Activated T-cell treated with anti-CD3 and anti-CD28 coated beads for 1 hour (primary cell): ENCODE measurements at regions not wholly inside any gene's neighbourhood (a gene's known extent, or its start where the extent isn't known, plus 50 kb on each side); places are given as distances from the start of the nearest gene placed in this dataset.
"Not testable (repeated sequence)": the region's sequence is repeated elsewhere in the genome, so short reads cannot be mapped to it uniquely, and the experiment has no call there.

Experiments
- DNase-seq: peaks from one replicate; pipeline ENCODE4 v3.0.0-alpha.2; 2020; ENCODE audit warnings: low read depth

DNA sequence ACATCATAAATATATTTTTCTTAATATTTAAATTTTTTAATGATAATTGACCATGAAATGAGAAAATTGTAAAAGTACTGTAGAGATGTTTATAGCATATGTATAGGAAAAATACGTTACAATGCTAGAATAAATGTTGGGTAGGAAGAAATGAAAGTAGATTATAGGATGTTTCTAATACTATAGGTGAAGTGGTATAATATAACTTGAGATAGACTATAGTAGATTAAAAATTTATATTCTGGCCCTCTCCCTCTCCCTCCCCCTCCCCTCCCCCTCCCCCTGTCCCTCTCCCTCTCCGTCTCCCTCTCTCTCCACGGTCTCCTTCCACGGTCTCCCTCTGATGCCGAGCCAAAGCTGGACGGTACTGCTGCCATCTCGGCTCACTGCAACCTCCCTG is 585.9 kb upstream of the SEMA6D start:
- DNase-seq = not testable (repeated sequence)

DNA sequence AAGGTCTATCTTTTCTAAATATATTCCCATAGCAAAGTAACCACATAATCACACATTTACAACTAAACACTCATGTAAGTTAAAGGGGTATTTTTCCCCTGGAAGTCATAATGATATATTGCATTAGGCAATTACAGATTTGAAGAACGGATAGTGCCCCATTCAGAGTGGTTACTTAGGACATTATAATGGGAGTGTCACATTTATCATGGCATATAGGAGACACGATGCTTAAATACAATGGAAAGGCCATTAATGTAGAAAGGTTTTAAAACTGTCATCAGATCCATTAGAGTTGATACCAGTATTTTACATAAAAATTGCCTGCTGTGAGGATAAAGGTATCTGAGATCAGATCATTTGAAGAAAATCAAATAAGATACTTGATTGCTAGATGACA is 582.0 kb upstream of the SEMA6D start:
- no peak for DNase-seq

DNA sequence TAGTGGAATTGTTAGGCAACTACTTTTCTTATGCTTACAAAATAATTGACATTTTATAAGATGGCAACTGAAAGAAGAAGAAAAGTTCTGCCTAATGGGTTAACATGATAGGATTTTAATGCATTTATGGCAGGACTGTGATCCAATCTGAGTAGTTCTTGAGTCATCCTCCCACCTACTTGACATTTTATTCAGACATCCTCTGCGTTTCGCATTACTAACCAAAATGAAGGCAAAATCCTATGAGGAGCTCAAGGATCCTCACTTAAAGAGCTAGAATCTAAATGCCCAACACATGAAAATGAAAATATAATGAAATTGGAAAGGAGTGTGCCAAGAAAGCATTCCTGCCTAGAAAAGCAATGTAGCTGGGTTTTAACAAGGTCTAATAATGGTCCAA is 581.1 kb upstream of the SEMA6D start:
- no peak for DNase-seq

DNA sequence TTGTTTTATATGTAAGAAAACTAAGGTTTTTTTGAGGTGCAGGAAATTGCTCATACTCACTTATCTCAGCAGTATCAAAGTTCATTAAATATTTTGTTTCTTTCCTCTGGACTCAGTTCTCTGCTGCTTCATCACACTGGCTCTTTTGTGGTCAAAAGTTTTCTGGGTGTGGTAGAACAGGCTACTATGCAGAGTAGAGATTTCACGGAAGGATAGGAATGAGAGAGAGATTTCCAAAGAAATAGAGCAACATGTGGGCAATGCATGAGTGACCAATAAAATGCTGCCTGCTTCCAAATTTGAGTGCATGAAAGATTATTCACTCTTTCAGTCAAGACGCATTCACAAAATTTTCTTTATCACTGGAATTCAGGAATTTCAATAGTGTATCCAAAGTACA is 577.3 kb upstream of the SEMA6D start:
- DNase-seq = no peak

DNA sequence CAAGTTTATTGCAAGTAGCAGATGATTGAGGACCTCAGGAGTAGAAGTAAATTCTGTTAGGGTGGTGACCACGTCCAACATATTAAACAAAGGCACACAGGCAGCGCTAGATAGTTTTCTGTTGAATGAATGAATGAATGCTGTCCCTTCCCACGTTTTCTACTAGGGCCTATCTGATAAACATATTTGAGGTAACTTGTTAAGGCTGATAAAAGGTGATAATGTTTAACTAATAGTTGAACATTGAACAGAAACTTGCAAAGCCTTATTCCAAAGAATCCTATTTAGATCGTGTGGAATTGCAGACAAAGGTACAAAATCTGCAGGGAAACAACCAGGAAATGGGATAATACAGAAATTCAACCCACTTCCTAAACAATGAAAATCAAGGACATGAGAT is 559.5 kb upstream of the SEMA6D start:
- DNase-seq = no peak

DNA sequence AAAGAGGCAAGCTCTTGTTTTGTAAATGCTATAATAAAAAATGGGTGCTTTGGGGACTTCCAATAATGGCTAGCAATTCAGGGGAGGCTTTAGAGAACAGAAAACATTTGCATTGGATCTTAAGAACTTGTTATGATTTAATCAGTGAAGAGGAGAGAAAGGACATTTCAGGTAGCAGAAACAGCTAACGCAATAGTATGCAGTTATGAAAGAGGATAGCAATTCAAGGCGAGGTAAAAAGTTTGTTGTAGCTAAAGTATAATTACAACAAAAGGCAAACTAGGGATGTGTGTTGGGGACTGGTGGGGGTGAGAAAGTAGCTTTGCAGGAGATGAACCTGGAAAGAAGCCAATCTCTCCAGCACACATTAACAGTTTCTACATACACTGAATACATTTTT is 558.7 kb upstream of the SEMA6D start:
- DNase-seq = no peak

DNA sequence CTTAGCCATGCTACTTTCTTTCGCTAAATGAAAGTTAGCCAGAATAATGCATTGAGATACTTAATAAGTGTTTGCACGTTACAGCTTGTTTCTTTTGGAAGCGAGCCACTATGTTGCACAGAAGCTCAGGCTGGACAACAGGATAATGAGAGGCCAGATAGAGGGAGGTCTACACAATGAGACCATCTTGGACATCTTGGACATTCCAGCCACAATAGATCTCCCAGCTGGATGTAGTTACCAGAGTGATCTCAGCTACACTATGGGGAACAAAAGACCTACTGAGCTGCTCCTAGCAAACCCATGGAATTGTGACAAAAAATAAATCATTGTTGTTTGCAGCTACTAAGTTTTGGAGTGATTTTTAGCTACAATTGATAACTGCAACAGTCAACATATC is 540.1 kb upstream of the SEMA6D start:
- no peak for DNase-seq

DNA sequence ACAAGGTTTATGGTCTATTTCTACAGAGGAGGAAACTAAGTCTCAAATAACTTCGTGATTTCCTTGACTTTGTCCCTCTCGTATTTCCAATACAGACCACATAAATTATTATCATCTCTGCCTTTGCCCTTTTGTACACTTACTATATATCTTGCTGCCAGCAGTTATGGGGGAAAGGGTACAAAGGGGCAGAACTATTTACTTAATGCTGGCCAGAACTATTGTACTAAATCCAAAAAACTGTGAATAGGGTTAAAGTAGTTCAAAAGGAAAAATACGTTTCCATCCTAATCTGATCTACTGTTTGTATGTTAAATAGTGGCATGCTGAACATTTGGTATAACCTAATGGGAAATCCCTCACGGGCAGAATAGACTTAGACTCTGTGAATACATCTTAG is 537.3 kb upstream of the SEMA6D start:
- no peak for DNase-seq

DNA sequence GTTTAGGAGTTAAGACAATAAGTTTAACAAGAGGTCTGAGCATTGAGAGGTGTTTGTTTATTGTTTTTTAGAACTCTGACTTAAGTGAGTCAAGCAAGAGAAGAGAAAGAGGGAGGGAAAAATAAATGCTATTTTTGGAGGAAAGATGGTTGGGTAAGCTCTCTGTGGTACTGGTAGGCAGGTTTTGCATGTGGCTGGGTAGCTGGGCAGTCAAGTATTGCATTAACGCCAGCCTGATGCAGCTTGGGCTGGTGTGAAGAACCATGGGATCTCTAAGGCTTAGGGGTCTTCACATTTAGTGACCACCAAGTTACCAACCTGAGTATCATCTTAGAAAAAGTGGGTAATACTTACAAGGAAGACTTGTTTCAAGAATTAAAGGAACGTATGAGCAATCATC is 534.5 kb upstream of the SEMA6D start:
- no peak for DNase-seq

DNA sequence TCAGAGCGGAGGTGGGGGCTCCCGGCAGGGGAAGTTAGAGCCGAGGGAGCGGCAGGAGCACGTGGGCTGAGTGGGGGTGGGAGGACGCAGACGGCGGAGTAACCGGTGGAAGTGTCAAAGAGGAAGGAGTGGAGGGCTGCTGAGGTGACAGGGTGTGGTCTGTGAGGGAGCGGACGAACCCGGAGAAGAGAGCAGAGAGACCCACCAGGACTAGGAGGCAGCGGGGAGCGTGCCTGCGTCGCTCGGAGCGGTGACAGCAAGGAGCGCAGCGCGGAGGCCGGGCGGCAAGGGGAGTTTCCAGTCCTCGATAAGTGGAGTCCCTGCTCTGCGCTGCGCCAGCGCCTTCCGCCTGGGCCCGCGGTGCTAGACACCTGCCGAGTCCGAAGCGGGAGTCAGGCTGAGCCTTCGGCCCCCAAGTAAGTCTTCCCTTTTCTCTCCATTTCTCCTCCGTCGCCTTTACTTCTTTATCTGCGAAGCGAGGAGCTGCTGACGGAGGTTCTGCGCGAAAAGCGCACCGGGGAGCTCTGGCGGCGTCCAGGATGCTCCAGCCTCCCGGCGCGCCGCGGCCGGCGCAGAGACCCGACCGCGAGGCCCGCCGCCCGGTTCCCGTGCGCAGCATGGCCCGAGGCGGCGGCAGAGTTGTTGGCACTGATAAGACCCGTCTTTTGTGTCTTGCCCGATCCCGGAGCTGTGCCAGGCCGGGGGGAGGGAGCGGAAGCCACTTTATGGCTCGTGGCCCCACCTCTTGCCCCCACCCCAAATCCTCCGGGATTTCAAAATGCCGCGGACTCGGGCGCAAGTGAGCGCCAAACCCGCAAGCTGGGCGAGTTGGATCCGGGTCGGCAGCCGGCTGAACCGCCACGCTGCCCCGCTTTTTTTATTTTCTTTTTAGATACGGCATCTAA is 533.0 kb upstream of the SEMA6D start:
- no peak for DNase-seq

DNA sequence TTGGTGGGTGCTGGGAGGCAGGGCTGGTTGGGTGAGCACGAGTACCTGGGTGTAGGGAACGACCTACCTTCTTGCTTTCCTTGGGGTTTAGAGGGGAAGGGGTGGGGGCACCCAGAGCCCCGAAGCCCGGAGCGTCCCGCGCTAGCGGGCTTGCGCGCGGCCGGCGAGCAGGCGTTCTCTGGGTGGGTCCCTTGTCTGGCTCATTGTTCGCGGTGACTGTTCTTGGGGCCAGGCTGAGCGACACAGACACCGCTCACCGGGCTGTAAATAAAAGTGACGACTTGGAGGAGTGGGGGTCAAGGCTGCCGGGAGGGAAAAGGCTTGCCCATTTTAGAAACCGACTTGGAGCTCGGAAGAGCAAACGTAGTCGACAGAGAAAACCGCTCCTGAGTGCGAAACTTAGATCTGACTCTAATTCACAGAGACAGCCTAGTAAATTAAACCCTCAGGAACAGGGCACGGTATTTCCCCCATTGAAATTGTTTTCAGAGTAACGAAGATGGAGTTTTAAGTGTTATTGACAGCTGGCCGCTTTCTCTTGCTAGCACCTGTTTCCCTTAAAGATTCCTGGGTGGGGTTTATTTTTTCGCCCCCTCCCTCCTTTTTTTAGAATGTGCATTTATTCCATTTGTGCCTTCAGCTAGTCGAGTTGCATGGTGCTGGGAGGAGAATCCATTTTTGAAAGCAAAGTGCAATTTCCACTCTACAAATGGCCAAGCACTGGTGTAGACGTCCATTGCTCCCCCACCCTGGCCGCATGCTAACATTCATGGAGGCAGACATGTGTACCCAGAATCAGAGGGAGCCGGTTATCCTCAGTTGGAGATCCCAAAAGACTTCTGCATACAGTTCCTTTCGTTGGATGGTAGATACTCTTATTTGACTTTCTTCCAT is 532.1 kb upstream of the SEMA6D start:
- no peak for DNase-seq

DNA sequence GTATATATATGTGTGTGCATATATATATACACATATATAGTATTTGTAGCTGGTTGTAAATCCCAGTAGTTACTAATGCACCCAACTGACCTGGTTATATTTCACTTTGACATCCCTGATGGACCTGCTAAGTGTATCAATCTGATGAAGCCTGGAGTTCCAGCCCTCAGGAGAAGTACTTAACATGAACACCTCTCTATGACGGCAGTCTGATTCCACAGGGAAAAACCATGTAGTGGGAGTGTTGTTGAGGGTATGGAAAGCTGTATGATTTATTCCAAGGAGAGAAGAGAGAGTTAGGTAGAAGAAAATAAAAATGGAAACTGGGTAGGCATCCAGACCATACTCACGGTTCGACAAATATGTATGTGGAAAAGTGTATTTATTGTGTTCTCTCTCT is 531.2 kb upstream of the SEMA6D start:
- DNase-seq = no peak

DNA sequence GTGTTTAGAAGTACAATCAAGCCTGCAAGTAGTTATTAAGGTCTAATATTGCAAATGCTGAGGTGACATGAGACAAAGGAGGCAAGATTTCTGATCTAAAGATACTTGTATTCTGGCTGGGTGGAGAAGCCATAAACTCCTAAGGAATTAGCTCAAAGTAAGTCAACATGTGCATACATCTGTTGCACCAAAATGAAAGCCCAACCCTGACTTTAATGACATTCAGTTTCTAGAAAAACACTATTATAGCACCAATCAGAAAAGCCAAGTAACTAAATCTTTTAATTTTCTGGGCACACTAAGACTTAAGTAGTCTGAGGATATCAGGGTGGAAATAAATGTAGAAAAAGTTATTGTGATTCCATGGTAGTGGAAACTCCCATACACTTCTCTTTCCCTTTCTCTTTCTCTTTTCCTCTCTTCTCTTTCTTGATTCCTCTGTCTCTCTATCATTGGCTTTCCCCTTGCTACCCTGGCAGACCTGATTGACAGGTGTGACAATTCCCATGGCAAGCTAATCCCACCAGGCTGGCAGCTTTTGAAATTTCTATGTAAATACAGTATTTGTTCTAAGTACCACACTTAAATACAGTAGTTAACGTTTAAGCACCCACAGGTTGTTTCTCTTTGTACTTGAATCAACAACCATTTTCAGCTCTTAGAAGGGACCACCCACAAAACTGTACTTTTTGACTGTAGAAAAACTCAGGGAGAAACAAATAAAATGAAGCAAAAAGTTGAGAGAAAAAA is 528.4 kb upstream of the SEMA6D start:
- no peak for DNase-seq

DNA sequence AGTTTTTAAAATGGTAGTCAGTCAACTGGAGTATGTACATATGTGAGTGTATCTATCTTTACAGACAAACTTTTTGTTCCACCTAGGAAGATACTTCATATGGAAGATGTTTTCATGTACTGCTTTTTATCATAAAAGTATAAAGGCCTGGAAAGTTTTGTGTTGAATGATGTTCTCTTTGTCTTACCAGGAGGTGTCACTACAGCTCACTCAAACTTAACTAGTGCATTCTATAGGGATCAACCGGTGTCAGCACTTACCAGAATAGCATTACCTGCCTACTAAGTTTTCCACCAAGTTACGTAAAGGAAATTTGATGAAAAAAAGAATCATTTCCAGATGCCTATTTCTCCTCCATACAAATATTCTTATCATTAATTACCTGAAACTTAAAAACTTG is 522.6 kb upstream of the SEMA6D start:
- DNase-seq = no peak

DNA sequence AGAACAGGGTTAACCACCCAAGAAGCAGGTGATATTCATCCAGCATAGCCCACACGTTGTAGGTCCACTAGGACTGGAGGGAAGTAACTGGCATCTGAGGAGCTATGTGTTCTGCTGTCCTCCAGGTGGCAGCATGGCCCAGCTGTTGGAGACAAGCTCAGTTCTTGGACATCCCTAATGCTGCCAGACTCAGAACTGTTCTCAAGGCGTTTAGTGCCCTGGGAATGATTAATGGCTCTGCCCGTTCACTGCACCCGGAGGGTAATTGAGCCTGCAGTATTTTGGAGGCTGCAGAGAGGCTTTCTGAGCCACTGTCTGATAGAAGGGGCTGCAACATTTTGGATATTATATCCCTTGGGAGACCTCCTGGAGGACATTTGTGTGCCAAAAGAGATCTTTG is 521.3 kb upstream of the SEMA6D start:
- peak; percentile 20 for DNase-seq

DNA sequence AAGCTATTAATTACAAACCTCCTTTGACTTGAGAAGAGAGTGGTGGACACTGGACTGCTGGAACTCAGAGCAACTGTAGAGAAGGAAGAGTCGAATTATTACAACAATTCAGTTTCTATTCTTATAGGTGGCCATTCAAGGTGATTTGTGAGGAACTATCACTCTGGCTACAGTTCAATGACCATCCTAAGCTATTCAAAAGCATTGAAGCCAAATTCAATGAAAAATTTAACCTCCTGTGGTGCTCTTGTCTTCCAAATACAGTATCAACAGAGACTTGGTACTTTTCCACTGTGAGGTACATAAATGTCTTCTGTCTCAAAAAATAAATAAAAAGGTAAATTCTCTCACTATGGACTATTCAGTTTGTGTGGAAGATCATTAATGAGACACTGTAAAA is 513.3 kb upstream of the SEMA6D start:
- DNase-seq = no peak

DNA sequence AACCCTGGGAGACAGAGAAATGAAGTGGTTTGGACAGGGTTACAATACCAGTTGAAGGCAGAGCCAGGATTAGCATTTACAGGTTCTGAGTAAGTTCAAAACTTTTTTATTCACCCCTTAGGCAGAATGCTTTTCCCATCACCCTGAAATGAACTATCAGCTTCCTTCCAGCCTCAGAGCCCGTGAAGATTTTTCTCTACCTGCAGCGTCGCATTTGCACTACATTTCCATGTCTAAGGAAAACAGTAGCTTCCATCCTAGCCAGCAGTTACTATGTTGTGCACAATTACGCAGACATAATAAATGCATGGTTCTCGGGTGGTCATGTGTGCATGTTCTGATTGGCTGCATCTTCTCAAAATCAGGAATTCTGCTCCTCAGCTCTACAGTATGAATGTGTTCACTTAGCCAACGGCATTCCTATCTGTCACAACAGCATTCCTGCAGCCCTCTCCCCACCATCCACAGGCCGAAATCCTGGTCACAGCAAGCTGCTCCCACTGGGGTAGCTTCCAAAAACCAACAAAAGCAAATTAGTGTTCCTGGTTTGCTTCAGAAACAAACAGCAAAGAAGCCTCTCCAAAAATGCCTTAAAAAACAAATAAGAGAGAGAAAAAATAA is 510.8 kb upstream of the SEMA6D start:
- DNase-seq = no peak

DNA sequence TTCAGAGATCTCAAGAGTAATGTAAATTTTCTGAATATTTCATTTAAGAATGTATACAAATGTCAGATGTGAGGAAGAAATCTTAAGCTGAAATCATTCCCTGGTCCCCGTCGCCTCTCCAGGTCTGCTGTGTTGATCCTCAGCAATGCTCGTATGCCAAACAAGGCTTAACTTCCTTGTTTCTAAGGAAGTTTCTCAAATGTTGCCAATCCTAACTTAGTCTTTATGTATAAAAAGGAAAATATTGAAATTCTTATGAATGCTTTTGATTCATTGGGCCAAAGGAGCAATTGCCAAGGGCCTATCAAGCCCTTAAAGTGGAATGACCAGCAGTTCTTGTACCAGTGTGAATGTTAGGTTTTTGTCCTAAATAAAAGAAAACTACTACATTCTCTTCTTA is 507.7 kb upstream of the SEMA6D start:
- DNase-seq = no peak

DNA sequence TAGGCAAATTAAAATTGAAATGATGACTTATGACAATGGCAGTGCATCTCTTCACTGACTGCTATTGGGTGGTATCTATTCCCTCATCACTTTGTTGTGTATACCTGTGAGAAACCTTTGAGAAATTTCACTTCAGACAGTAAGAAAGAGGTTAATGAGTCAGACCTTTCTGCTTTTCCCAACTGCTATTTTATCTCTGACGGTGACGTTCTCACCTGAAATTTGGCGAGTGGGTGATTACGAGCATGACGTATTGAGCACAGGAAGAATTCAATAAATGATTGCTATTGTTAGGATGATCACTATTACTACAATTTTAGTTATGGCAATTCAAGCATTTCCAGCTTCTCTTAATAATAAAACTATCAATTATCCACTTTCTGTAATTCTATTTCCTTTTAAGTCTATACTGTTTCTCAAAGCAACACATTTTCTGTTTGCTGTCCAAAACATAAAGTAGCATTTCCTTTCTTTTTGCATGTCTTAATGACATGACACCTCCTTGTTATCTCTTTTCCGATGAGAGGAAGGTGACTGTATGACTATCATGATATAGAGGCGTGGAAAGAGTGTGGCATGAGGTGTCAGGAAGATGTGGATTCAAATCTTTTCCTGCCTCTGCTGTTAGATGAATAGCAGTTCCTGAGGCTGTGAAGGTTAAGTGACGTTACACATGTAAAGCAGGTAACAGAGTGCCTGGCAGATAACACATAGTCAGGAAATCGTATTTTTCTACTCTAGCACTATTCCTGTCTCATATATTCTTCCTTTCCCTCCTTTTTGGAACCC is 504.9 kb upstream of the SEMA6D start:
- no peak for DNase-seq

DNA sequence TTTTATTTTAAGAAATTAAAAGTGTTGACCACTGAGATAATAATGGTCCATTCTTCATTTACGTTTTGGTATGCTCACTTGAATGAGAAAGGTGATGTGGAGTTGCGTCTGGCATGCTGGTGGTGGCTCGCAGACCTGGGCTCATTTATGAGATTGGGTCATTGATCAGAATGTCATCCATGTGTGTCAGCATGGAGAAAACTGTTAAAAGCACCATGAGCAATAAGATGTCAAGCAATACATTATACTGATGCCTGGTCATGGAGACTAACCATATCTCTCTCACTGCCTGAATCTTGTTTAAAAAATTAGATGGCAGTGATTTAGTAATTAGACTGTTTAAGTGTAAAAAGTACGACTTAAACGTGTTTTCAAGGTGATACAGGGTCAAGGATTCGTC is 503.4 kb upstream of the SEMA6D start:
- DNase-seq = no peak

DNA sequence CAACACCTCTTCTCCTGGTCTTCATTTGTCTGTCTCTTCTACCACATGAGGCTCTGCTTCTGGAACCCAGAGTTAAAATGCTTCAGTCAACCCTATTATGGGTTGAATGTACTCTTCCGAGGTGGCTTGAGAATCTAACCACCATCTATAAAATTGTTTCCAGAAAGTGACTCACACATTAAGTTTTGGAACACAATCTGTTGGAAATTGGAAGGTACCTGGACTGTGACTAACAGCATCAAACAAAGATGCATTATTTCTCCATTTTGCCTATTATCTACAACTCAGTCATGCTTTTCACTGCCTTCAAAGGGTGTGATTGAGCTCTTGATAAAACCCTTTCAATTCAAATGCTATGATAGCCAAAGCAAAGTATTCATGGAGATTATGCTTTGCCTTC is 499.0 kb upstream of the SEMA6D start:
- no peak for DNase-seq
